SU-DHL-6 (cell line): ENCODE measurements at regions not wholly inside any gene's neighbourhood (a gene's known extent, or its start where the extent isn't known, plus 50 kb on each side); places are given as distances from the start of the nearest gene placed in this dataset.

Experiments
- CTCF ChIP-seq: fragments of 200-600 bp; sonication (generic); IDR thresholded peaks from one replicate; pipeline ENCODE4 v1.5.1; 2017; ENCODE audit warnings: antibody characterized with exemption, mild to moderate bottlenecking, low read length, moderate library complexity; ENCODE audit not compliant: insufficient read depth, poor library complexity, severe bottlenecking
- EZH2phosphoT487 ChIP-seq: fragments of 200-600 bp; sonication (generic), shearing (Covaris generic); conservative IDR thresholded peaks from 2 replicates; pipeline ENCODE4 v1.6.1; 2018; ENCODE audit warnings: mild to moderate bottlenecking, antibody characterized with exemption, low read length, moderate library complexity, mixed read lengths

GRCh38 chr2:15786901-15787300, 153.4 kb upstream of the MYCN start:
- no peak for TF ChIP-seq CTCF
- no peak for TF ChIP-seq EZH2phosphoT487
